HFF-Myc (cell line): ENCODE measurements at regions not wholly inside any gene's neighbourhood (a gene's known extent, or its start where the extent isn't known, plus 50 kb on each side); places are given as distances from the start of the nearest gene placed in this dataset.

ENCODE experiments used
- DNase-seq: peaks from one replicate; pipeline ENCODE4 v3.0.0-alpha.2; 2011; ENCODE audit warnings: low read depth; ENCODE audit errors: extremely low read depth
- H3K4me3 ChIP-seq: replicated peaks from 2 replicates; pipeline ENCODE4 v1.5.1; 2011; ENCODE audit warnings: low read depth, mild to moderate bottlenecking, control low read depth, low read length
- CTCF ChIP-seq: IDR thresholded peaks from 2 replicates; pipeline ENCODE4 v1.5.1; 2012; ENCODE audit warnings: mild to moderate bottlenecking, low read depth, low read length, control low read depth; ENCODE audit errors: missing control alignments

- TF ChIP-seq CTCF, result no peak
- no peak for DNase-seq
- no peak overlapping the region for H3K4me3 ChIP-seq
These were observed 207.4 kb upstream of the NRIP1 start for GRCh38 chr21:15272171-15272570.

GRCh38 chr21:15272591-15272990 is 207.8 kb upstream of the NRIP1 start:
- DNase-seq, result no peak
- TF ChIP-seq CTCF, result no peak
- H3K4me3 ChIP-seq, result no peak overlapping the region

GRCh38 chr21:15273244-15273643 is 208.4 kb upstream of the NRIP1 start:
- no peak for TF ChIP-seq CTCF
- H3K4me3 ChIP-seq, result no peak overlapping the region
- no peak for DNase-seq

- DNase-seq, result no peak
- TF ChIP-seq CTCF, result no peak
- H3K4me3 ChIP-seq, result no peak overlapping the region
These were observed 210.1 kb upstream of the NRIP1 start for GRCh38 chr21:15274701-15275485.

GRCh38 chr21:15275615-15276235 is 210.9 kb upstream of the NRIP1 start:
- H3K4me3 ChIP-seq, result no peak overlapping the region
- no peak for DNase-seq
- no peak for TF ChIP-seq CTCF

- no peak overlapping the region for H3K4me3 ChIP-seq
- DNase-seq, result no peak
- TF ChIP-seq CTCF, result no peak
These were observed 211.4 kb upstream of the NRIP1 start for GRCh38 chr21:15276243-15276642.
